ENCODE measurements at regions not wholly inside any gene's neighbourhood (a gene's known extent, or its start where the extent isn't known, plus 50 kb on each side); places are given as distances from the start of the nearest gene placed in this dataset.

DNA sequence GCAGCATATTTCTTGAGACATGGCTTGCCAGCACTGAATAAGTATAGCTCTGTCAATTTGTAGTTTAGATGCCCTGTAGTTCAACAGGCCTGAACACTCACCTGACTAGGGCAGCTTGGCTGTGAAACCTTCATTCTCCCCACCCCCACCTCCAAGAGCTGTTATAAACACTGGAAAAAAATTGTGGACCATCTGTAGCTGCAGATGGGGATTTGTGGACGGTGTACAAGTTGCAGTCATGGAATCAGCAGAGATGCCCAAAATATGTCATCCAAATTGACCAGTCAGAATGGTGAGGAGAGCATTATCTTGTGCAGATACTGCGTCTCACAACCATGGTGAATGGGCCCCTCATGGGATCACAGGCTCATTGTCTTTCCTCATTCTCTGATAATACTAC, 76.2 kb upstream of the PAQR3 start:
- Histone ChIP-seq H3K79me2 (ENCODE audit: control insufficient read depth, insufficient read depth, low read length) (no peaks in the 10 kb centered on the region), H2BK120ac (ENCODE audit: low read depth, low read length) (no peak overlapping the region), H2AK5ac (ENCODE audit: low read length) (no peak overlapping the region), H3K23ac (ENCODE audit: low read length) (no peak overlapping the region), H4K8ac (ENCODE audit: low read depth, low read length) (no peak overlapping the region), H3K4me2 (ENCODE audit: low read length) (no peak overlapping the region), H3K9ac (ENCODE audit: low read length) (no peak overlapping the region), H3K18ac (ENCODE audit: low read length) (no peak overlapping the region), H3K4ac (ENCODE audit: low read depth, low read length) (no peak overlapping the region), H3K79me1 (ENCODE audit: low read length) (no peaks in the 10 kb centered on the region), H3K36me3 (ENCODE audit: control insufficient read depth, insufficient read depth, low read length) (no peaks in the 10 kb centered on the region), H3K4me1 (ENCODE audit: control insufficient read depth, low read depth, low read length) (no peaks in the 10 kb centered on the region), H4K5ac (ENCODE audit: low read length) (no peak overlapping the region), H3K27ac (ENCODE audit: low read depth, low read length) (no peak overlapping the region), H3K4me3 (ENCODE audit: low read length) (no peak overlapping the region), H2BK15ac (replicated peaks; ENCODE audit: low read depth) (no peak overlapping the region), H2BK5ac (ENCODE audit: low read length) (no peak overlapping the region), H3K27me3 (ENCODE audit: insufficient read depth, low read length, poor library complexity) (no peaks in the 10 kb centered on the region), H3K56ac (ENCODE audit: low read length) (no peak overlapping the region)
- peak; percentile 7 for DNase-seq
- no CpG with 5 or more reads among the region's 2 CpGs for WGBS (ENCODE audit: extremely low coverage, insufficient coverage, low lambda C conversion rate)

- no peak overlapping the region for H2BK5ac ChIP-seq (ENCODE audit: low read length)
- no peak overlapping the region for H3K23ac ChIP-seq (ENCODE audit: low read length)
- no peaks in the 10 kb centered on the region for H3K79me1 ChIP-seq (ENCODE audit: low read length)
- no peak overlapping the region for H3K56ac ChIP-seq (ENCODE audit: low read length)
- no peak overlapping the region for H3K27ac ChIP-seq (ENCODE audit: low read depth, low read length)
- no peak for DNase-seq
- no peak overlapping the region for H2BK15ac ChIP-seq (replicated peaks; ENCODE audit: low read depth)
- no peak overlapping the region for H3K9ac ChIP-seq (ENCODE audit: low read length)
- no peaks in the 10 kb centered on the region for H3K4me1 ChIP-seq (ENCODE audit: control insufficient read depth, low read depth, low read length)
- no peak overlapping the region for H4K8ac ChIP-seq (ENCODE audit: low read depth, low read length)
- no CpG with 5 or more reads among the region's 3 CpGs for WGBS (ENCODE audit: extremely low coverage, insufficient coverage, low lambda C conversion rate)
- no peak overlapping the region for H3K18ac ChIP-seq (ENCODE audit: low read length)
- H3K4ac ChIP-seq (ENCODE audit: low read depth, low read length): no peak overlapping the region
- no peak overlapping the region for H4K5ac ChIP-seq (ENCODE audit: low read length)
- no peak overlapping the region for H3K4me3 ChIP-seq (ENCODE audit: low read length)
- no peaks in the 10 kb centered on the region for H3K79me2 ChIP-seq (ENCODE audit: control insufficient read depth, insufficient read depth, low read length)
- H3K4me2 ChIP-seq (ENCODE audit: low read length): no peak overlapping the region
- H3K27me3 ChIP-seq (ENCODE audit: insufficient read depth, low read length, poor library complexity): no peaks in the 10 kb centered on the region
- H2AK5ac ChIP-seq (ENCODE audit: low read length): no peak overlapping the region
- no peak overlapping the region for H2BK120ac ChIP-seq (ENCODE audit: low read depth, low read length)
- no peaks in the 10 kb centered on the region for H3K36me3 ChIP-seq (ENCODE audit: control insufficient read depth, insufficient read depth, low read length)
Observed at GRCh38 chr4:79014230-79014629, 75.0 kb upstream of the PAQR3 start.

- H3K9ac ChIP-seq (ENCODE audit: low read length): no peak overlapping the region
- no peak overlapping the region for H2BK15ac ChIP-seq (replicated peaks; ENCODE audit: low read depth)
- H3K23ac ChIP-seq (ENCODE audit: low read length): no peak overlapping the region
- no peak overlapping the region for H3K27ac ChIP-seq (ENCODE audit: low read depth, low read length)
- H3K4me2 ChIP-seq (ENCODE audit: low read length): no peak overlapping the region
- H2BK120ac ChIP-seq (ENCODE audit: low read depth, low read length): no peak overlapping the region
- no peak for DNase-seq
- H3K18ac ChIP-seq (ENCODE audit: low read length): no peak overlapping the region
- no peak overlapping the region for H3K4me3 ChIP-seq (ENCODE audit: low read length)
- no peak overlapping the region for H3K56ac ChIP-seq (ENCODE audit: low read length)
- no peaks in the 10 kb centered on the region for H3K27me3 ChIP-seq (ENCODE audit: insufficient read depth, low read length, poor library complexity)
- no peak overlapping the region for H2BK5ac ChIP-seq (ENCODE audit: low read length)
- WGBS (ENCODE audit: extremely low coverage, insufficient coverage, low lambda C conversion rate): no CpG with 5 or more reads among the region's 3 CpGs
- no peak overlapping the region for H4K5ac ChIP-seq (ENCODE audit: low read length)
- H3K79me1 ChIP-seq (ENCODE audit: low read length): no peaks in the 10 kb centered on the region
- no peak overlapping the region for H2AK5ac ChIP-seq (ENCODE audit: low read length)
- no peaks in the 10 kb centered on the region for H3K79me2 ChIP-seq (ENCODE audit: control insufficient read depth, insufficient read depth, low read length)
- H3K36me3 ChIP-seq (ENCODE audit: control insufficient read depth, insufficient read depth, low read length): no peaks in the 10 kb centered on the region
- H4K8ac ChIP-seq (ENCODE audit: low read depth, low read length): no peak overlapping the region
- H3K4ac ChIP-seq (ENCODE audit: low read depth, low read length): no peak overlapping the region
- no peaks in the 10 kb centered on the region for H3K4me1 ChIP-seq (ENCODE audit: control insufficient read depth, low read depth, low read length)
Observed at GRCh38 chr4:79013756-79014155, 74.5 kb upstream of the PAQR3 start.

DNA sequence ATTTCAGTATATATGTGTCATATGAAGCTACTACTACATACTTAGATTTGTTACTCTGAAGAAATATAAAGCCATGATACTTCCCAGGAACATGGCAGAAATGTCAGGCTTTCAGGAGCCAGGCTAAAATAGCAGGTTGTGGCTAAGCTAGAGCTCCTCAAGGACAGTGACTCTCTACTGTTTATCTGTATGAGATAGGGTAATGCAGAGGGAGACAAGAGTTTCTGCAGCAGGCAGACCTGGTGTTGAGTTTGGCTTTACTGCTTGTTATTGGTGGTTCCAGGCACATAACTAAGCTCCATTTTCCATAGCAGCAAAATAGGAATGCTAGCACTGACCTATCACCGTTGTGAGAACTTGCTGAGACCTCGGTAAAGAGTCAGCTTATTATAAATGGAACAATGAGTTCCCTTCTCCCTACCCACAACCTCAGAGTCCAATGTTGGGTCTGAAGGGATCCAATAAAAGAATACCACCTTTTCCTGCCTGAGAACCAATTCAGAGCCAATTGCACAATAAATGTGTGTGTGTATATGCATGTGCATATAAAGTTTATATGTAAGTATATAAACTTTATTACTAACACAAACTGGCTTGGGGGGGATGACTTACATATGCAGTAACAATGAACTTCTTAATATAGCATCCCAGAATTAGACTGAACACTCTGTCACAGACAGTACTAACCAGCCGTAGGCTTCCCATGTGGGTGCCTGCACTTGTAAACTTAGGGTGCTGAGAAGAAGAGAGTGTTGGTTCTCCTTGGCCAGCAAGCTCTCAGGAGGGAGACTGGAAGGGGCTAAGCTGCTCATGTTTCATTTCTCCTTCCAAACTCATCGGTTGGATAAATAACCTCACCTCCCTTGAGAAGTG, 51.9 kb upstream of the PAQR3 start:
- H3K4ac ChIP-seq (ENCODE audit: low read depth, low read length): no peak overlapping the region
- WGBS (ENCODE audit: extremely low coverage, insufficient coverage, low lambda C conversion rate): no CpG with 5 or more reads among the region's 4 CpGs

DNA sequence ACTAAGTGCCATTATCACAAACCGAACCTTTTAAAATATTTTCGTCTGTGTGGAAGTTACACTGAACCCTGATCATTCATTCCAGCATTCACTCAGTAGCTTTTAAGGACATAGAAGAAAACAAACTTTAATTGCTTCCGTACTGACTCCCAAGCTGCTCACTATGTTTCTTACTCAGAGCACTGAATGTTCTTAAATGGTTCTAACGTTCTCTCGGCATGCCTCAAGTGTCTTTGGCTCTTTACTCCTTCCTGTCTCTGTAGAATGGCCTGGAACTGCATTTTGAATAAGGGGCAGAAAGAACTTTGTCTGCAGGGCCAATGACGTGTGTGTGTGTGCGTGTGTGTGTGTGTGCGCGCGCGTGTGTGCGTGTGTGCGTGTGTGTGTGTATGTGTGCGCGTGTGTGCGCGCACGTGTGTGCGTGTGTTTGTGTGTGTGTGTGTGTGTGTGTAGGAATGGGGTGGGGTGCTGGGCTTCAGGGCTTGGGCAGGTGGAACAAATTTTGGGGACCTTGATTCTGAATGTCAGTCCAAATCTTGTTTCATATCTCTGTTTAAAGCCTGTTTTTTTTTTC, 50.5 kb upstream of the PAQR3 start:
- Histone ChIP-seq H3K56ac (ENCODE audit: low read length) (no peak overlapping the region), H3K18ac (ENCODE audit: low read length) (no peak overlapping the region), H3K27ac (ENCODE audit: low read depth, low read length) (no peak overlapping the region), H3K9ac (ENCODE audit: low read length) (no peak overlapping the region), H3K36me3 (ENCODE audit: control insufficient read depth, insufficient read depth, low read length) (no peaks in the 10 kb centered on the region), H3K23ac (ENCODE audit: low read length) (no peak overlapping the region), H3K4me2 (ENCODE audit: low read length) (no peak overlapping the region), H2BK5ac (ENCODE audit: low read length) (no peak overlapping the region), H3K4me1 (ENCODE audit: control insufficient read depth, low read depth, low read length) (no peaks in the 10 kb centered on the region), H3K79me1 (ENCODE audit: low read length) (no peaks in the 10 kb centered on the region), H3K27me3 (ENCODE audit: insufficient read depth, low read length, poor library complexity) (no peaks in the 10 kb centered on the region), H4K8ac (ENCODE audit: low read depth, low read length) (no peak overlapping the region), H3K4me3 (ENCODE audit: low read length) (no peak overlapping the region), H2AK5ac (ENCODE audit: low read length) (no peak overlapping the region), H2BK120ac (ENCODE audit: low read depth, low read length) (no peak overlapping the region), H3K79me2 (ENCODE audit: control insufficient read depth, insufficient read depth, low read length) (no peaks in the 10 kb centered on the region), H3K4ac (ENCODE audit: low read depth, low read length) (no peak overlapping the region), H2BK15ac (replicated peaks; ENCODE audit: low read depth) (no peak overlapping the region), H4K5ac (ENCODE audit: low read length) (no peak overlapping the region)
- no peak for DNase-seq
- WGBS (ENCODE audit: extremely low coverage, insufficient coverage, low lambda C conversion rate): no CpG with 5 or more reads among the region's 19 CpGs

More for the DNA sequence above, 51.9 kb upstream of the PAQR3 start:
- H3K4me1 ChIP-seq (ENCODE audit: control insufficient read depth, low read depth, low read length): no peaks in the 10 kb centered on the region
- peak; percentile 27 for DNase-seq
- no peak overlapping the region for H3K4me2 ChIP-seq (ENCODE audit: low read length)
- no peak overlapping the region for H3K23ac ChIP-seq (ENCODE audit: low read length)
- H3K27me3 ChIP-seq (ENCODE audit: insufficient read depth, low read length, poor library complexity): no peaks in the 10 kb centered on the region
- no peaks in the 10 kb centered on the region for H3K79me2 ChIP-seq (ENCODE audit: control insufficient read depth, insufficient read depth, low read length)
- no peak overlapping the region for H2AK5ac ChIP-seq (ENCODE audit: low read length)
- no peak overlapping the region for H3K56ac ChIP-seq (ENCODE audit: low read length)
- no peak overlapping the region for H4K5ac ChIP-seq (ENCODE audit: low read length)
- no peak overlapping the region for H4K8ac ChIP-seq (ENCODE audit: low read depth, low read length)
- no peak overlapping the region for H3K27ac ChIP-seq (ENCODE audit: low read depth, low read length)
- no peak overlapping the region for H3K4me3 ChIP-seq (ENCODE audit: low read length)
- no peak overlapping the region for H2BK5ac ChIP-seq (ENCODE audit: low read length)
- H2BK15ac ChIP-seq (replicated peaks; ENCODE audit: low read depth): no peak overlapping the region
- H2BK120ac ChIP-seq (ENCODE audit: low read depth, low read length): no peak overlapping the region
- no peak overlapping the region for H3K18ac ChIP-seq (ENCODE audit: low read length)
- no peaks in the 10 kb centered on the region for H3K36me3 ChIP-seq (ENCODE audit: control insufficient read depth, insufficient read depth, low read length)
- H3K79me1 ChIP-seq (ENCODE audit: low read length): no peaks in the 10 kb centered on the region
- H3K9ac ChIP-seq (ENCODE audit: low read length): no peak overlapping the region
